Astrocyte of the cerebellum (primary cell): ENCODE measurements at regions not wholly inside any gene's neighbourhood (a gene's known extent, or its start where the extent isn't known, plus 50 kb on each side); places are given as distances from the start of the nearest gene placed in this dataset.

ENCODE experiments used
- DNase-seq: peaks from one replicate; pipeline ENCODE4 v3.0.0-alpha.2; 2011; ENCODE audit warnings: low read depth
- H3K4me3 ChIP-seq: 2 replicates; pipeline ENCODE4 v1.5.1; 2011; ENCODE audit warnings: mild to moderate bottlenecking, low read depth, low read length, moderate library complexity
- CTCF ChIP-seq: IDR thresholded peaks from 2 replicates; pipeline ENCODE4 v1.5.1; 2012; ENCODE audit warnings: low read length, low read depth, moderate library complexity, mild to moderate bottlenecking; ENCODE audit errors: missing control alignments
- in situ Hi-C: cut with HindIII; loops from 2 replicates; pipeline ENCODE4 v1.10.0; 2017; ENCODE audit warnings: low sequenced_read_pairs

- no peak for TF ChIP-seq CTCF
- H3K4me3 ChIP-seq, result no peak overlapping the region
- no peak for DNase-seq
- in situ Hi-C loops, result no loop called here
These were observed 404.5 kb upstream of the TBX3 start for GRCh38 chr12:115088328-115088994.

- no peak for TF ChIP-seq CTCF
- in situ Hi-C loops, result no loop called here
- DNase-seq, result no peak
- no peak overlapping the region for H3K4me3 ChIP-seq
These were observed 401.6 kb upstream of the TBX3 start for GRCh38 chr12:115085594-115085993.

- H3K4me3 ChIP-seq, result no peak overlapping the region
- no peak for DNase-seq
- in situ Hi-C loops, result no loop called here
- TF ChIP-seq CTCF, result no peak
These were observed 395.8 kb upstream of the TBX3 start for GRCh38 chr12:115079760-115080159.

GRCh38 chr12:115078990-115079389, 395.0 kb upstream of the TBX3 start:
- no peak for TF ChIP-seq CTCF
- in situ Hi-C loops, result no loop called here
- H3K4me3 ChIP-seq, result no peak overlapping the region
- DNase-seq, result no peak

GRCh38 chr12:115078334-115078733, 394.4 kb upstream of the TBX3 start:
- no peak for TF ChIP-seq CTCF
- in situ Hi-C loops, result no loop called here
- no peak for DNase-seq
- no peak overlapping the region for H3K4me3 ChIP-seq

GRCh38 chr12:115075552-115076170, 391.7 kb upstream of the TBX3 start:
- TF ChIP-seq CTCF, result no peak
- in situ Hi-C loops, result no loop called here
- no peak overlapping the region for H3K4me3 ChIP-seq
- DNase-seq, result no peak

GRCh38 chr12:115074617-115075016, 390.6 kb upstream of the TBX3 start:
- H3K4me3 ChIP-seq, result no peak overlapping the region
- DNase-seq, result no peak
- in situ Hi-C loops, result no loop called here
- no peak for TF ChIP-seq CTCF
